Renal cortical epithelial cell (primary cell): ENCODE measurements at regions not wholly inside any gene's neighbourhood (a gene's known extent, or its start where the extent isn't known, plus 50 kb on each side); places are given as distances from the start of the nearest gene placed in this dataset.
"Not testable (repeated sequence)": the region's sequence is repeated elsewhere in the genome, so short reads cannot be mapped to it uniquely, and the experiment has no call there.

Experiments
- DNase-seq: peaks from one replicate; pipeline ENCODE4 v3.0.0-alpha.2; 2011; ENCODE audit warnings: low read depth

DNA sequence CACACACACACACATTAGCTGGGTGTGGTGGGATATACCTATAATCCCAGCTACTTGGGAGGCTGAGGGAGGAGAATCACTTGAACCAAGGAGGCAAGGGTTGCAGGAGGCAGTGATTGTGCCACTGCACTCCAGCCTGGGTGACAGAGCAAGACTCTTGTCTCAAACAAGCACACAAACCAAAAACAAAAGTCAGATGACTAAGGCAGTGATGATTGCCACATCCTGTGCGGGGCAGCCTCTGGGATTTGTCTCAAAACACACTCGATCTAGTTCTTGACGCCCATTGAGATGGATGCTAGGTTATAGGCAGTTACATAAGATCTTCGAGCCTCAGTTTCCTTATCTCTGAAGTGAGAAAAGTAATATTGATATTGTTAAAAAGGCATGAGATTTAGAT is 57.8 kb upstream of the NBPF8 start:
- peak; percentile 9 for DNase-seq

DNA sequence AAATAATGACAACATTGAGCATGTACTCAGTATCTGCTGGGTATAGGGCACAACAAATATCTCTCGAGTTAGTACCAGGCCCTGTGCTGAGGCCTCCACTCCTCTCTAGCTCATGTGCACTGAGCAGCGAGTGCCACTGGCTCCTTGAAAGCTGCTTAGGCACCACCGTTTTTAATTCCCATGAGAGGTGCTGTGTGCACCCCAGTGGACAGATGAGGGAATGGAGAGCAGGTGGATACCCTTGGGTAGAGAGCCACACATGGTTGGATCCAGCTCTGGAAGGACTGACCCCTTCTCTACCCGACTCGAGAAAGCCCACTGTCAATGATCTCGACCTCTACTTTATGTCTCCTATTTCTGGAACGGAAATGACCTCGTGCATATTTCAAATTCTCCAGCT is 58.7 kb upstream of the NBPF8 start:
- peak; percentile 32 for DNase-seq

DNA sequence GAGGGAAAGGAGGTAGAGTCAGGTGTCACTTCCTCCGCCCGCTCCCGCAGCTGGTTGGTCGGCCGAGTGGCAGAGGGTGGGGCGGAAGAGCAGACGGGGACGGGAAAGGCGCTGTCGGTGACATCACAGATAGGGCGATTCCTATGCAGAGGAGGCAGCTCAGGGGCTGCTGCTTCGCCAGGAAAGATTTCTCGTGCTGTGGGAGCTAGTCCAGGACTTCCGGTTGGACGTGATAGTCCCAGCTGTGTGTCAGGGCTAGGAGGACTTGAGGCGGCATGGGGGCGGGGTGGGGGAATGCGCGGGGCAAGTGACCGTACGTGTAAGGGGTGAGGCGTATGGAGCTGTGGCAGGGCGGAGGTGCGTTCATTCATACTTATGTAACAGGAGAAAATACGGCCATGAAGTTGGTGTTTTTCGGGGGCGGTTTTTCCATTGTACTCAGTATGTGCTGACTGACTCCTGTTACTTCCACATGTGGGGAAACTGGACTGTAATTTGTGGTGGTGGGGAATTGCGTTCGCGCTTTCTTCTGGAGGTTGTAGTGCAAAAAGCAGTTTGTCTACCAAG is 60.1 kb upstream of the NBPF8 start:
- peak; percentile 61 for DNase-seq

DNA sequence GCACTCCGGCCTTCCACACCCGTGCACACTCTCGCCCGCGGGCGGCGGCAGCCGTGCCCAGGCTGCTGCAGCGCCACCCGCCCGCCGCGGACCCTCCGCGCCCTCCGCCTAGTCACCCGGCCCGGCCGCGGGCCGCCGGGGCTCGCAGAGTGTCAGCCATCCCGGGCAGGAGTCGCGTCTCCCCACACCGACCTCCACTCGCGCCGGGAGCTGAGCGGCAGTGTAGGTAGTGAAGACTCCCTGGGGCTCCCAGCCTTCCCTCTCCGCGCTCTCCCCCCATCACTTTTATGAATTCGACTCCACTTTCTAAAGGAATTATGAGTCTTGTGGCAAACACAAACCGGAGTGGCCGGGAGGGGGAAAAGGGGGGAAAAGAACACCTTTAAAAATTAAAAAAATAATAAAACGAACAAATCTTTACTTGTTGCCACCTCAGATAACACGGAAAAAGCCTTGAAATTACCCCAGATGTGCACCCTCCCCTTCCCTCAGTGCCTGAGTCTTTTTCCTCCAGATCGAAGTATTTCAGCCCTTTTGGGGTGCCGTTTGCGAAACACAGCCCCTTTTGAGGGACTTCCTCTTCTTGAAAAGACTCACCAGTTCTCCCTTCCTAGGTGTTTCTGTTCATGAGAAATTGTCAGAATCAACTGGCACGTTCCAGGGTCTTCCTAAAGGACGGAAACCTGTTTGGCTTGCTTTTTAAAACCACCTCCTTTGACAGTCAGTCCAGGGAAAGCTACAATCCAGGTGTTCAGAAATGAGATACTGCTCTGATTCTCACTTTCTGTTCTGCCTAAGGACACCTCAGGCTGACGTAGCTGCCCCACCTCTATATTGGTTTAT is 72.4 kb upstream of the NBPF8 start:
- not testable (repeated sequence) for DNase-seq

DNA sequence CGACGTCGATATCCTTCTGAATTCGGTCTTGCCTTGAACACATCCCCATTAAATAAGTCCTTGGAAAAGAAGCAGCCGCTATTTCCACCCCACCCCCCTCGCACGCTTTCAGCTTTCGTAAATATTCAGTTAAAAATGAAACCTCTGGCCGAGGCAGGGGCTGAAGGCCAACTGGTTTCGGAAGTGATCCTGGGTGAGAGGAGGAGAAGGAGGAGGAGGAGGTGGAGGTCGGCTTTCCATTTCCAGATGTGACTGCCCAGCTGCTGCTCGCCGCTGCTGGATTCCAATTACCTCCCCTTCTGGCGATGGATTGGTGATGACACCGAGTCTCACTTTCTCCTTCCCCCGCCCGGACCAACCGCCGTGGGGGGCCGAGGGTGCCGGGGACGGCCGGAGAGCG is 73.1 kb upstream of the NBPF8 start:
- peak; percentile 3 for DNase-seq

DNA sequence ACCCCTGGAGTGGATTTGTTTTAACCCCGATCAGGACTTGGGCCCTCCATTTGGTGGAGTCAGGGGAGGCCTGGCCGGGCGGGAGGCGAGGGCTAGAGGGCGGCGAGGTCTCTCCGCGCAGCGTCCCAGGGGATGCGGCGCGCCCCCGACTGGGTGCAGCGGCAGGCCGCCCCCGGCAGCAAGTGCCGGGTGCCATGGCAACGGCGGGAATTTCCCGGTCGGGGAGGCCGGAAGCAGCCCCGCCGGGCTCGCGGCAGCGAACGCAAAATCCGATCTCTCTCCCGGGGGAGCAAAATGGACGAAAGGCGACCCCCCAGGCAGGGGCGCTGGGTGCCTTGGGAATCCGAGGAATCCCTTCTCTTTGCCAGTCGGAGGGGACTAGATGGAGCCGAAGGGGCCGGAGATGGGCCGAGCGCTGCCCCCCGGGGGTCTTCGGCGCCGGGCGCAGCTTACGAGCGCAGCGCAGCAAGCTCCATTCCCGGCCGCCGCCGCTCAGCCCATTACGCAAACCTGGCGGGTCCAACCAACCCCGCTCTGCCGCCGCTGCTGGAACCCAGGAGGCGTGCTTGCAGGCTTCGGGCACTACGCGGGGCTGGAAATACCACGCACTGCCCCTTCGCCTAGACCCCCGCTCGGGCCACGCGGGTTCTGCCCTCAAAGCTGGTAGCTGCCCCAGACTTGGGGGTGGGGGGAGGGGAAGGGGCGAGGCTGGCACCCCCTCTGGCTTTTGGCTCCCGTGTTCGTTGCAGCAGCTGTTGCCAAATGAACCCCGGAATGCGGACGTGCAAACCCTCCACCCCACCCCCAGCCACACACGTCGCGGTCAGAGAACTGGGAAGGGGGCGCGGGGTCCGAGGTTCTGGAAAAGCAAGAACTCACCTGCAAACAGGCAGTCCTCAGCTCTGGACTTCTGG is 73.7 kb upstream of the NBPF8 start:
- DNase-seq: not testable (repeated sequence)

DNA sequence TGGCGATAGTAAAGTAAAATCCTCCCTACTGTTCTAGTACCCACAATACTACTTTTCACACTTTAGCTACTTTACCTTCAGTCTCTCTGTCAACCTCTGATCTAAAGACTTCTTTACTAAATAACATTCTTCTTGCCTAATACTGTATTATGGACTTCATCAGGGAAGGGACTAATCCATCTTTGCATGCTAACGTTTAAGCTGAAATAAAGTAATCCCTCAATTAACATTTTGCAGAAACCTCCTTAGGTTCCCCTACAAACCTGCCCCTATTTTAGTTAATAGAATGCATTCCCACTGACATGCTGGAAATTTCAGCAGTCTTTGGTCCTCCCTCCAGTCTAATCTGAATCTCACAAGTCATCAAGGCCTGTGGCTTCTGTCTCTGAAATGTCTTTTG is 99.1 kb upstream of the NBPF8 start:
- DNase-seq: not testable (repeated sequence)

DNA sequence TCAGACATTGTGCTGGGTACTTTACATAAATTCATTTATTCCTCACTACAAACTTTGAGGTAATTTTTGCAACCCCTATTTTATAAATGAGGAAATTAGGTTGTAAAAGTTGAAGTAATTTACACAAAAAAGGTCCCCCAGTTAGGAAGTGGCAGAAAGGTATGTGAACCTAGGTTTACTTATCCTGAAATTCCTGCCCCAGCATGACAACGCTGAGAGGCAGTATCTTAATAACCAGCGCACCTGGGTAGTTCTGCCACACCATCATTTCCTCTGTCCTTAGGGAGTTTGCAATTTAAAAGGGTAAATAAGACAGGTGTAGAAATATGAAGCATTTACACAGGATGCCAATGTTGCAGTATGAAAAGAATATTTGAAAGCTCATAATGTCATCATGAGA is 102.9 kb upstream of the NBPF8 start:
- not testable (repeated sequence) for DNase-seq

DNA sequence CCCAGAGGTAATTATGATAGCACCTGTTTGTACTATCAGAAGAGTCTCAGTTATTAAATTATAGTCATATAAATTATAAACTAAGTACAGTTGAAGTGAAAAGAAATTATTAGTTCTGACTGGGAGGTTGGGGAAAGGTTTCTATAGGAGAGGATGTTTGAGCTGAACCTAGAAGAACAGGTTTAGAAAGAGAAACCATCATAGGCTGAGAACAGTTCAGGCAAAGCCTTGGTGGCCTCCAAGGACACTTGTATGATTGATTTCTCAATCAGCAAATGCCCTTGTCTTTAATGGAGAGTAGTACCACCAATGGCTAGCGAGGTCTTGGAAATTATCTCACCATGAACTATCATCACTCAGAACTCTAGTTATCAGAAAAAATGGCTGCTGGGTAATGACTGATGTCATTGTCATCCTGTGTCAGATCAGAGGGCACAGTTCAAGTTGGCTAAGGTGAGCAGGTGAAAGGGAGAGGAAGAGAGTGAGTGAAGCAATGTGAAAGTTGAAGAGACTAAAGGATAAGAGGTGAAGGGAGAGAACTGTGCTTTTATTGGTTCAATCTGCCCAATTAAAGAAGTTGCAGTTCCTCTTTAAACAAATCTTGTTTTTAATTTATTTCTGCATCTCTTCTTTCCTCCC is 105.8 kb upstream of the NBPF8 start:
- DNase-seq: not testable (repeated sequence)

DNA sequence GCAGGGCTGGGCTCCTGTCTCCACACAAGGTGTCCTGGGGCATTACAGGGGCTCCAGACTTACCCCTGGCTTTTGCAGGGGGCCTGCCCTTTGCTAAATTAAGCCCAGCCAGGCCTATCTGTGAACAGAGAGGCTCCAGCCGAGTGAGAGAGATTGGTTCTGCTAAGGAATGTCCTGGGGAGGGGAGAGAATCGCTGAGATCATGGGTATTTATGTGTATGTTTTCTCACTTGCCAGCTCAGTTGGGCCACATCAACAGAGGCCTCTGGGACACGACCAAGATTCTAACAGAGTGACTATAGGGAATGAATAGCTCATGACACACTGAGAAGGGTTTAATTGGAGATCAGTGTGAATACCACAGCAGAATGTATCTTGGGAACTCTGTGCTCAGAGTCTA is 109.8 kb upstream of the NBPF8 start:
- DNase-seq: not testable (repeated sequence)

DNA sequence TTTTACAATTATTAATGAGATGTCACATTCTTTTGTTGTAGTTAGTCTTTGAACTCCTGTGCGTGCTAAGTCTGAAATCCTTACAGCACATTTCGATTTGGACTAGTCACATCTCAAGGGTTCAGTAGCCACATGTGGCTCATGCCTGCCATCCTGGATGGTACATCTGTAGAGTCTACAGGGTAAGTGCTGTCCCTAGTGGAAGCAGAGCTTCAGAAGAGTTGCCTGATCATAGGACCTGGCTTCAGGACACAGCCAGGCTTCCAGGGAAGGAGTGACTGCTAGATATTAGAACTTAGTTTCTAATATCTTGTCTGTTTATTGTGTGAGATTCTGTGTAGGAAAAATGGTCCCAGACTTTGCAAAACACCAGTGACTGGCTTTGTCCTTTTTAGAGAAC is 110.5 kb upstream of the NBPF8 start:
- DNase-seq: not testable (repeated sequence)

DNA sequence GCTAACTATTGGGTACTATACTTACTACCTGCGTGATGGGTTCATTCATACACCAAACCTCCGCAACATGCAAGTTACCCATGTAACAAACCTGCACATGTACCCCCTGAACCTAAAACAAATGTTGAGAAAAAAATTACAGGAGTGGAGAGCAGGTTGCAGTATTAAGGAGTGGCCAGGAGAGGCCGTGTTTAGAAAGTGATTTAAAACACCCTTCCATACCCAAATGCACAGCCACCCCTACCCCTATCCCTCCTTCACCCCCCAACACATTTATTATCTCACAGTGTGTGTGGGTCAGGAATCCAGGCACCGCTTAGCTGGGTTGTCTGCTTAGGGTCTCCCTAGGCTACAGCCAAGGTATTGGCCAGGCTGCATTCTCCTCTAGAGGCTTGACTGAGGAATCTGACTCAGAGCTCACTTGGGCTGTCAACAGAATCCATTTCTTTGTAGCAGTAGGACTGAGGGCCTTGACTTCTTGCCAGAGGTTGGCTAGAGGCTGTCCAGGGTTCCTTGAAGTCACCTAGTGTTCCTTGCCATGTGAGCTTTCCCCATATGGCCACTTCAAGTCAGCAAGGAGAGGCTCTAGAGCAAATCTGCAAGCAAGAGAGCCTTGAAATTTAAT is 115.3 kb upstream of the NBPF8 start:
- DNase-seq: not testable (repeated sequence)

DNA sequence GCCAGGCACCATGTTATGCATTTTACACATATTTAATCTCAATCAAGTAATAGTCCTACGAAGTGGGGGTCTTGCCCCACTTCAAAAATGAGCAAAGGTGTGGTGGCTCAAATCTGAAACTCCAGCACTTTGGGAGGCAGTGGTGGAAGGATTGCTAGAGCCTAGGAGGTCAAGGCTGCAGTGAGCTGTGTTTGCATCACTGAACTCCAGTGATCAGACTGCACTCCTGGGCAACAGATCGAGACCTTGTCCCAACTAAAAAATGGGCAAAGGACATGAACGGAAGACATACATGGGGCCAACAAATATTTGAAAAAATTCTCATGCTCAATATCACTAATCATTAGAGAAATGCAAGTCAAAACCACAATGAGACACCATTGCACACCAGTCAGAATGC is 116.3 kb upstream of the NBPF8 start:
- not testable (repeated sequence) for DNase-seq

DNA sequence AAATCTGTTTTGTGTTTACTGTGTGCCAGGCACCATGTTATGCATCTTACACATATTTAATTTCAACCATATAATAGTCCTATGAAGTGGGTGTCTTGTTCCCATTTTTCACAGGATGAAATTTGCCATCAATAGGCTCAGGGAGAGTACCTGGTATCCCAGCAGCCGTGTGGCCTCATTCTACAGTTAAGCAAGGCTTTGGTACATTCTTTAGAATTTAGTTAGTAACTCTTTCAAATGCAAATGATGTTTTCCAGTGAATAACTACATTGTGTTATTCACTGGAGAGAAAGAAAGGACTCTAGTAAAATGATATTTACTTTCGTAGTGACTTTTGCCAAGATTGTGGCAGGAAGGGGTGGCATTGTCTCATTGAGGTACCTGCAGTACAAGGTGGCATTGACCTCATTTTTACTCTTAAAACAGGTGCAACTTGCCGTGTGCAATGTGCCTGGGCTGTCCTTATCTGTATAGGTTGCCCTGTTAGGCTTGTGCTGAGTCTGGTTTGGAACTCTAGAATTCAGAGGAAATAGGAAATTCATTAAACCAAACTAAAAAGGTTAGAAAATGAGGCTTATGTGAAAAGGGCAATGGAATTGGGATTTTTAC is 117.4 kb upstream of the NBPF8 start:
- DNase-seq: not testable (repeated sequence)

DNA sequence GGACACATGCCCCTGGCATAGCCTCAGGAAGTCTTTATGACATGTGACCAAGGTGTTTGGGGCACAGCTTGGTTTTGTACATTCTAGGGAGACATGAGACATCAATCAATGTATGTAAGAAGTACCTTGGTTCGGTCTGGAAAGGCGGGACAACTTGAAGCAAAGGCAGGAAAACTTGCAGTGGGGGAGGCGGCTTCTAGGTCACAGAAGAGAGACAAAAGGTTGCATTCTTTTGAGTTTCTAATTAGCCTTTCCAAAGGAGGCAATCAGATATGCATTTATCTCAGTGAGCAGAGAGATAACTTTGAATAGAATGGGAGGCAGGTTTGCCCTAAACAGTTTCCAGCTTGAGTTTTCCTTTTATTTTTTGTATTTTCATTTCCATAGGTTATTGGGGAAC is 113.8 kb upstream of the SEC22B start:
- DNase-seq: not testable (repeated sequence)

DNA sequence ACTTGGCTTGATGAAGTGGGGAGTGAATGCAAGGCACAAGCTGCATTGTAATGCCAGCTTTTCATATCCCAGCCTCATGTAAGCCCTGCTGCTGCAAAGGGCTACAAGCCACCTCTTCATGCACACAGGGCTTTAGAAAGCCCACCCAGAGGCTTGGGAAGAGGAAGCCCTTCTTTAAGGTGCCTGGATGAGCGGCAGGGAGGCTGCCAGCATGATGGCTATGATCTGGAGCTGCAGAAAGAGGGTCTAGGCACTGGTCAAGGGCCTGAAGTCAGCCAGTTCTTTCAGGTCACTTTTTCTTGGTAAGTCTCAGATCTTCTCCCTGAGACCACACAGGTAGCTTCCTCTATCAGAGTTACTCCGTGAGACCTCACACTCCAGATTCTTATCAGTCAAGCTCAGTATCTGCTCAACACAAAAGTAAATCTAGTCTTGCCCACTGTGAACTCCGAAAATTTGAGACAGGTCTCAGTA is 113.3 kb upstream of the SEC22B start:
- not testable (repeated sequence) for DNase-seq

DNA sequence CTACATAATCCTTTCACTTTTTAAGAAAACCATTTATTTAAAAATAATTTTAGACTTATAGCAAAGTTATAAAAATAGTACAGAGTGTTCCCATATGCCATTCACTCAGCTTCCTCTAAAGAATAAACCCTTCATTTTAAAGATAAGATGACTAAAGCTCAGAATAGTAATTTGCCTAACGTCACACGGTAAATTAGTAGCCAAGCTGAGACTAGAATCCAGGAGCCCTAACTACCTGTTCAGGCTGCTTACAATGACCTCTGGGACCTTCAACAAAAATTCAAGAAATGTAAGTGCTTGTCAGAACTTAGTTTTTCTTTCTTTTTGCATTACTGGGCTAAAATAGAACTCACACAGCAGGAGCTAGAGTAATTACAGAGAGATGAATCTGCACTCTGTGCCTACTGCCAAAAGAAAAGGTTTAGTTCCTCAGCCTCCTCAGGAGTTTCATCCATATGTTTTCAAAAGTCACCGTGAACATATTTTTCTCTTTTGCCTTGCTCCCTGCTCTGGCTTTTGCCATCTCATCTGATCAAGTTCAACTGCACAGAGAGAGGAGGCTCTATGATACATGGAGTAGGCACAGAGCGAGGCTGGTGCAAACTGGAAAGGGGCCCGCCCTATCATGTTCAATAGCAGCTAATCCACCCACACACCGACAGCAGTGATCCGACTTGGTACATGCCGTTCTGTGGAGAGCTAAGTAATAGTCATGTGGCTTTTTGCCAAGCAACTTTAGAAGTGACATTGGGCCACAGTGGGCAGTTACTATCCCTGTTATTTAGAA is 112.7 kb upstream of the SEC22B start:
- not testable (repeated sequence) for DNase-seq

DNA sequence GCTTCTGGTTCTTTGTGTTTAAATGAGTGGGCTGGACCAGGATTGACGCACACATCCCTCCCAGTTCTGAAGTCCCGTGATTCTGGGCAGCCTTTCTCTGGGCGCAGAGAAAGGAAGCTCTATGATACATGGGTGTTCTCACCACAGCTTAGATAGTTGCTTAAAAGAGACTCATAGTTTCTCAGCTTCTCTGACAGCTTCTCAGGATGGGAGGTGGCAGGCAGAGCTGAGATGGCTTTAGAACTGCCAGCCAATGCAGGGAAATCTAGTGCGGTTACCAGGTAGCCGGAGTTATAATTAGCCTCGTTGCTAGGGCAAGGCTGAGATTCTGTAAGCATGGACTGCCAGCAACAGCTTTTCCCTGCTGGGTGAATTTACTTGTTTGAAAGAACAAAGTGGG is 111.8 kb upstream of the SEC22B start:
- DNase-seq: not testable (repeated sequence)

DNA sequence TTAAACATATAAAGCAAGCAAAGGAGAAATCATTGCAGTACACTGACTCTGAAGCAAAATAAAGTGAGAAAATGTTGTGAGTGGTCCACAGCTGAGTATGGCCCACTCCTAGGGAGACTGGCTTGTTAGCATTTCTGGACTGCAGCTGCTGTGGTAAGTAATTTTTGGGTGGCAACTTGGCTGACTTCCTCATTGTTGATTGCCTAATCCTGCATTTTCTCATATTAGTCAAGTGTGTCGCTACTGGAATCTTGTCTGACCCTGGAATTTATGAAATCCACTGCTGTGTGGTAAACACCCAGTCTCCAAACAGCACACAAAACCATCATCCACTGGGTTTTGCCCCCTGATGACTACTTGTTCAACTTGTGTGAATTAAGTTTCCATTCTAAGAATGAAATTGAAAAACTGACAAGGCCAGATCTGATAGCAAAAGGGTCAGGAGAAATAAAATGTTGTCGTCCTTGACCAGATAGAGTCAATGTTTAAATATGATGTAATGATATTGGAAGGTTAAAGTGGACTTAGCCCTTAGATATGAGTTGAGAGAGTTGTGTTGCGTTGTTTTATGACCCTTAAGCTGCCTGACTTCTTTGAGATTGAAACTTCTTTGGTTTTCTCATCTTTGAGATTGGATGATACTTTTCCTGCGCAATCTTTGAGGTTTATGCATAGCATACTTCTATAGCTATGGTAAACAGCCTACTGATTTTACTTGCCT is 106.6 kb upstream of the SEC22B start:
- DNase-seq: not testable (repeated sequence)
